H9 (cell line): ENCODE measurements at regions not wholly inside any gene's neighbourhood (a gene's known extent, or its start where the extent isn't known, plus 50 kb on each side); places are given as distances from the start of the nearest gene placed in this dataset.

Experiments
- DNase-seq: peaks from one replicate; pipeline ENCODE4 v3.0.0-alpha.2; 2017
- H2AFZ ChIP-seq: one replicate; pipeline ENCODE4 v1.6.1; 2013; ENCODE audit warnings: mild to moderate bottlenecking, low read length, control low read depth, moderate library complexity
- H2AK5ac ChIP-seq: 2 replicates; pipeline ENCODE4 v1.6.1; 2013; ENCODE audit warnings: low read length, control low read depth, mixed read lengths; ENCODE audit not compliant: insufficient read length
- H2BK120ac ChIP-seq: one replicate; pipeline ENCODE4 v1.6.1; 2013; ENCODE audit warnings: low read depth, mild to moderate bottlenecking, low read length, control low read depth, inconsistent platforms; ENCODE audit not compliant: poor library complexity, severe bottlenecking
- H2BK12ac ChIP-seq: 2 replicates; pipeline ENCODE4 v1.6.1; 2013; ENCODE audit warnings: low read length, control low read depth, mixed read lengths, low read depth; ENCODE audit not compliant: insufficient read length
- H2BK15ac ChIP-seq: 2 replicates; pipeline ENCODE4 v1.6.1; 2013; ENCODE audit warnings: low read depth, low read length, control low read depth
- H2BK20ac ChIP-seq: one replicate; pipeline ENCODE4 v1.6.1; 2013; ENCODE audit warnings: low read depth, mild to moderate bottlenecking, low read length, control low read depth, inconsistent platforms; ENCODE audit not compliant: poor library complexity, severe bottlenecking
- H2BK5ac ChIP-seq: 2 replicates; pipeline ENCODE4 v1.6.1; 2013; ENCODE audit warnings: low read length, control low read depth, mixed read lengths; ENCODE audit not compliant: insufficient read length
- H3K14ac ChIP-seq: 2 replicates; pipeline ENCODE4 v1.6.1; 2013; ENCODE audit warnings: low read length, control low read depth; ENCODE audit not compliant: insufficient read depth
- H3K18ac ChIP-seq: 2 replicates; pipeline ENCODE4 v1.6.1; 2013; ENCODE audit warnings: low read depth, mild to moderate bottlenecking, mixed read lengths, low read length, control low read depth; ENCODE audit not compliant: insufficient read length
- H3K23ac ChIP-seq: 2 replicates; pipeline ENCODE4 v1.6.1; 2013; ENCODE audit warnings: low read length, control low read depth, mixed read lengths, low read depth; ENCODE audit not compliant: insufficient read length
- H3K23me2 ChIP-seq: 2 replicates; pipeline ENCODE4 v1.6.1; 2013; ENCODE audit warnings: low read depth, mild to moderate bottlenecking, mixed read lengths, low read length, control low read depth; ENCODE audit not compliant: insufficient read length, poor library complexity, severe bottlenecking
- H3K27ac ChIP-seq: 2 replicates; pipeline ENCODE4 v1.5.1; 2013; ENCODE audit warnings: low read length, control low read depth, mixed read lengths, low read depth; ENCODE audit not compliant: insufficient read length
- H3K27me3 ChIP-seq: 2 replicates; pipeline ENCODE4 v1.6.1; 2013; ENCODE audit warnings: low read length, control low read depth, inconsistent platforms; ENCODE audit not compliant: insufficient read depth
- H3K4ac ChIP-seq: 2 replicates; pipeline ENCODE4 v1.6.1; 2013; ENCODE audit warnings: low read depth, mild to moderate bottlenecking, control low read depth, inconsistent platforms, low read length, moderate library complexity
- H3K4me1 ChIP-seq: 2 replicates; pipeline ENCODE4 v1.6.1; 2013; ENCODE audit warnings: low read length, control low read depth, inconsistent platforms; ENCODE audit not compliant: insufficient read depth
- H3K4me2 ChIP-seq: 2 replicates; pipeline ENCODE4 v1.6.1; 2013; ENCODE audit warnings: low read length, control low read depth, mixed read lengths; ENCODE audit not compliant: insufficient read length, insufficient read depth
- H3K56ac ChIP-seq: 2 replicates; pipeline ENCODE4 v1.6.1; 2013; ENCODE audit warnings: low read depth, mild to moderate bottlenecking, mixed read lengths, low read length, control low read depth; ENCODE audit not compliant: insufficient read length
- H3K79me1 ChIP-seq: 2 replicates; pipeline ENCODE4 v1.6.1; 2013; ENCODE audit warnings: low read depth, mild to moderate bottlenecking, moderate library complexity, low read length, control low read depth, inconsistent platforms; ENCODE audit not compliant: insufficient read depth, poor library complexity, severe bottlenecking
- H3K79me2 ChIP-seq: 2 replicates; pipeline ENCODE4 v1.6.1; 2013; ENCODE audit warnings: low read length, control low read depth, inconsistent platforms; ENCODE audit not compliant: insufficient read depth
- H3K9ac ChIP-seq: 2 replicates; pipeline ENCODE4 v1.6.1; 2013; ENCODE audit warnings: low read length, control low read depth, mixed read lengths; ENCODE audit not compliant: insufficient read length; ENCODE audit errors: extremely low read depth
- H3K9me3 ChIP-seq: one replicate; pipeline ENCODE4 v1.6.1; 2013; ENCODE audit warnings: low read depth, low read length, inconsistent platforms; ENCODE audit not compliant: control insufficient read depth
- H3T11ph ChIP-seq: one replicate; pipeline ENCODE4 v1.6.1; 2013; ENCODE audit warnings: mild to moderate bottlenecking, low read length, control low read depth, inconsistent platforms
- H4K20me1 ChIP-seq: one replicate; pipeline ENCODE4 v1.6.1; 2013; ENCODE audit not compliant: control insufficient read depth, insufficient read length, insufficient read depth
- H4K5ac ChIP-seq: 2 replicates; pipeline ENCODE4 v1.6.1; 2013; ENCODE audit warnings: low read depth, mild to moderate bottlenecking, mixed read lengths, low read length, control low read depth; ENCODE audit not compliant: insufficient read length
- H4K8ac ChIP-seq: replicated peaks from 2 replicates; pipeline ENCODE4 v1.6.1; 2013; ENCODE audit warnings: low read length, control low read depth, mixed read lengths, low read depth; ENCODE audit not compliant: insufficient read length
- H4K91ac ChIP-seq: 2 replicates; pipeline ENCODE4 v1.6.1; 2013; ENCODE audit warnings: low read depth, mild to moderate bottlenecking, moderate library complexity, mixed read lengths, low read length, control low read depth; ENCODE audit not compliant: insufficient read length
- H3K27ac Mint-ChIP-seq, 3 experiments: 2 replicates in 2 of 3; 3 replicates in 1 of 3; pipeline ENCODE4 v1.8.0; 2020 to 2021; ENCODE audit warnings: mixed read lengths in 3 of 3, mild to moderate bottlenecking in 1 of 3, moderate library complexity in 1 of 3
- H3K27me3 Mint-ChIP-seq: 2 replicates; pipeline ENCODE4 v1.8.0; 2021; ENCODE audit warnings: low read depth, mild to moderate bottlenecking, moderate library complexity, mixed read lengths
- H3K36me3 Mint-ChIP-seq, 3 experiments: 2 replicates in 2 of 3; 3 replicates in 1 of 3; pipeline ENCODE4 v1.8.0; 2020 to 2021; ENCODE audit warnings: low read depth in 3 of 3, mixed read lengths in 3 of 3; ENCODE audit not compliant: insufficient read depth in 1 of 3
- H3K4me1 Mint-ChIP-seq, 2 experiments: 2 replicates each; pipeline ENCODE4 v1.8.0; 2020; ENCODE audit warnings: mixed read lengths in 2 of 2
- H3K4me3 Mint-ChIP-seq, 2 experiments: 2 replicates in 1 of 2; 3 replicates in 1 of 2; pipeline ENCODE4 v1.8.0; 2020 to 2021; ENCODE audit warnings: mild to moderate bottlenecking in 2 of 2, mixed read lengths in 2 of 2, moderate library complexity in 1 of 2
- H3K9me3 Mint-ChIP-seq, 2 experiments: 2 replicates in 1 of 2; 3 replicates in 1 of 2; pipeline ENCODE4 v1.8.0; 2020; ENCODE audit warnings: mild to moderate bottlenecking in 2 of 2, mixed read lengths in 2 of 2, moderate library complexity in 1 of 2
- CTCF ChIP-seq: fragments of 200-600 bp; sonication (generic); conservative IDR thresholded peaks from 3 replicates; pipeline ENCODE4 v1.8.0; 2021; ENCODE audit warnings: antibody characterized with exemption, mild to moderate bottlenecking
- WGBS: extraction: QIAGEN DNeasy Blood & Tissue Kit; methylation state at CpG from one replicate; pipeline ENCODE4 v1.1.7; 2013; ENCODE audit warnings: missing lambda C conversion rate, low lambda C conversion rate, mixed read lengths; ENCODE audit not compliant: insufficient read length; ENCODE audit errors: extremely low coverage; 5-methylcytosine and 5-hydroxymethylcytosine counted together

GRCh38 chr5:15385553-15385952 lies 114.4 kb upstream of the FBXL7 start:
- H3K14ac ChIP-seq: no peak overlapping the region
- Mint-ChIP-seq H3K27ac (no peak overlapping the region), H3K9me3 (no peaks in the 10 kb centered on the region; a peak in 1 of 5 replicates), H3K4me3 (no peak overlapping the region), H3K27me3 (no peaks in the 10 kb centered on the region), H3K36me3 (no peaks in the 10 kb centered on the region), H3K4me1 (peaks cover 0 to 4% of the 10 kb centered on the region in 2 experiments)
- no peak overlapping the region for H3K18ac ChIP-seq
- H3K9me3 ChIP-seq: no peaks in the 10 kb centered on the region
- no peak overlapping the region for H4K5ac ChIP-seq
- H3K4ac ChIP-seq: no peak overlapping the region
- no peak overlapping the region for H2BK12ac ChIP-seq
- H3K9ac ChIP-seq: no peak overlapping the region
- no peak overlapping the region for H2AK5ac ChIP-seq
- H3K4me2 ChIP-seq: no peak overlapping the region
- no peak overlapping the region for H3T11ph ChIP-seq
- H4K91ac ChIP-seq: no peak overlapping the region
- no peak overlapping the region for H4K8ac ChIP-seq
- H3K27me3 ChIP-seq: no peaks in the 10 kb centered on the region
- no peak overlapping the region for H2BK5ac ChIP-seq
- no peaks in the 10 kb centered on the region for H3K4me1 ChIP-seq
- H3K27ac ChIP-seq: no peak overlapping the region
- H4K20me1 ChIP-seq: no peaks in the 10 kb centered on the region
- no peak overlapping the region for H3K23ac ChIP-seq
- no peak overlapping the region for H2BK120ac ChIP-seq
- WGBS: no CpG with 5 or more reads among the region's 18 CpGs
- H2BK15ac ChIP-seq: no peak overlapping the region
- H2AFZ ChIP-seq: no peak overlapping the region
- no peak for DNase-seq
- no peak for TF ChIP-seq CTCF
- peaks cover 2% of the 10 kb centered on the region for H3K23me2 ChIP-seq
- H2BK20ac ChIP-seq: no peak overlapping the region
- no peaks in the 10 kb centered on the region for H3K79me1 ChIP-seq
- H3K79me2 ChIP-seq: no peaks in the 10 kb centered on the region
- no peak overlapping the region for H3K56ac ChIP-seq
